SK-N-SH treated with all-trans-retinoic acid at 6 μM for 48 hours (cell line): ENCODE measurements at regions not wholly inside any gene's neighbourhood (a gene's known extent, or its start where the extent isn't known, plus 50 kb on each side); places are given as distances from the start of the nearest gene placed in this dataset.

Source experiments
- CREB5 ChIP-seq: fragments of 250-450 bp; sonication (Bioruptor Pico); IDR thresholded peaks from 2 replicates; pipeline ENCODE4 v1.5.1; 2020; ENCODE audit warnings: low read depth, mild to moderate bottlenecking, moderate library complexity
- CSDC2 ChIP-seq: fragments of 250-450 bp; sonication (Bioruptor Pico); IDR thresholded peaks from 2 replicates; pipeline ENCODE4 v1.5.0; 2020; ENCODE audit warnings: mild to moderate bottlenecking, moderate library complexity
- PATZ1 ChIP-seq: fragments of 250-450 bp; sonication (Bioruptor Pico); IDR thresholded peaks from 2 replicates; pipeline ENCODE4 v1.8.0; 2020; ENCODE audit warnings: mild to moderate bottlenecking, moderate library complexity, borderline replicate concordance
- POU6F1 ChIP-seq: fragments of 250-450 bp; sonication (Bioruptor Pico); IDR thresholded peaks from 2 replicates; pipeline ENCODE4 v1.8.0; 2021; ENCODE audit warnings: low read depth, mild to moderate bottlenecking, moderate library complexity, borderline replicate concordance
- PPARA ChIP-seq: fragments of 250-450 bp; sonication (Bioruptor Pico); IDR thresholded peaks from 2 replicates; pipeline ENCODE4 v1.5.0; 2020; ENCODE audit warnings: mild to moderate bottlenecking, borderline replicate concordance
- RARB ChIP-seq: fragments of 250-450 bp; sonication (Bioruptor Pico); IDR thresholded peaks from 2 replicates; pipeline ENCODE4 v1.8.0; 2021; ENCODE audit warnings: mild to moderate bottlenecking, moderate library complexity
- TCF4 ChIP-seq: fragments of 250-450 bp; sonication (Bioruptor Pico); IDR thresholded peaks from 2 replicates; pipeline ENCODE4 v1.8.0; 2021; ENCODE audit warnings: mild to moderate bottlenecking, moderate library complexity, borderline replicate concordance
- TOX ChIP-seq: fragments of 250-450 bp; sonication (Bioruptor Pico); IDR thresholded peaks from 2 replicates; pipeline ENCODE4 v1.8.0; 2021; ENCODE audit warnings: mild to moderate bottlenecking, moderate library complexity, borderline replicate concordance

GRCh38 chr2:12074845-12075217, 328.4 kb downstream of the LPIN1 start:
- no peak for TF ChIP-seq CSDC2 (CRISPR knock-in tag)
- no peak for TF ChIP-seq PPARA (CRISPR knock-in tag)
- no peak for TF ChIP-seq RARB (CRISPR knock-in tag)
- no peak for TF ChIP-seq PATZ1
- TF ChIP-seq CREB5 (CRISPR knock-in tag), result no peak
- TF ChIP-seq TCF4, result no peak
- no peak for TF ChIP-seq TOX
- TF ChIP-seq POU6F1 (CRISPR knock-in tag), result no peak
